Fibroblast of skin of right biceps (primary cell): ENCODE measurements at regions not wholly inside any gene's neighbourhood (a gene's known extent, or its start where the extent isn't known, plus 50 kb on each side); places are given as distances from the start of the nearest gene placed in this dataset.

Experiments used
- DNase-seq: peaks from one replicate; pipeline ENCODE4 v3.0.0-alpha.2; 2013

- DNase-seq, result no peak
These were observed 502.2 kb upstream of the NRXN1 start for GRCh38 chr2:51534166-51534565.

GRCh38 chr2:51528156-51528555 is 496.2 kb upstream of the NRXN1 start:
- DNase-seq, result no peak

DNA sequence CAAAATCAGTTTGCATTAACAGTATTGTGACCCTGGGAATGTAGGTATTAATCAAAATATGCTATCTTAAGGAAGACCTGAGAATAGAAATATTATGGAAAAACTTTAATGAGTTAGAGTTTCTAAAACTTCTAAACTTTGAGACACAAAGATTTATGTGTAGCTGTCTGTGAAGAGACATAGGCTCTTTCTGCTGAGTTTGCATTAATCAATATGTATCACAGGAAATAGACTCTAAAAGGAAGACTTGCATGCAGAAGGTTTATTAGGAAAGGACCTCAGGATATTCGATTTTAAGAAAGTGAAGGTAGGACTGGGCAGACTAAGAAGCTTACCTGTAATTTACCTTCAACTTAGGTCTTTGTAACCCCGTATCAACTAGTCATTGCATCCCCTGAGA is 494.8 kb upstream of the NRXN1 start:
- no peak for DNase-seq

GRCh38 chr2:51516667-51517066 is 484.7 kb upstream of the NRXN1 start:
- DNase-seq, result peak; percentile 30

DNA sequence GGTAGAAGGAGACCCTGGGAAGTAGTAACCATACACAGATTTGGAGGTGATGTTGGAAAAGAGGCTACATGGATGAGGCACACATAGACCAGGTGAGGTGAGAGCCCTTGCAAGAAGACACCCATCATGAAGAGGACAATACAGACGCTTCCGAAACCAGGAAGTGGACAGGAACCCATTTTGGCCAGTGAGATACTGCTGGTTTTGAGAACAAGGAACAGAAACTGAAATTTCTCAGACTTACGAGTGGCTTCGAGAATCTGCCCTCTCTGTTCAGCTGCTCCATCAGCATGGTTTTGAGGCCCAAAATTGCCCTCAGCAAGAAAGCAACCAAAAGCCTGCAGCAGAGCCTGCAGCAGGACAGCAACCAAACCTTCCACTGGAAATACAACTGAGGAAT is 479.1 kb upstream of the NRXN1 start:
- no peak for DNase-seq

GRCh38 chr2:51510303-51510702 is 478.4 kb upstream of the NRXN1 start:
- DNase-seq, result no peak

DNA sequence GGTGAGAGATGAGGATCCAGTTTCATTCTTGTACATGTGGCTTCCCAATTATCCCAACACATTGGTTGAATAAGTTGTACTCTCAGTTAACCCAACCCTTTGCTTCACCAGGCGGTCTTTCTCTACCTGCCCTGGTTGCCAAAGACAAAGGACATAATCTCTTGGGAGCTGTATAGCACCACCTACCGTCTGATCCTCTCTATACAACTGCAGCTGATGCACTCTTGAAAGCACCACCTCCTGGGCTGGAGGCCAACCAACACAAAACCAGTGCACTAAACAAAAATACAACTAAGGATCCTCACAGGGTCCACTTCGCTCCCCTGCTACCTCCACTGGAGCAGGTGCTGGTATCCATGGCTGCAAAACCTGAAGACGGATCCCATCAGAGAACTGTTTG is 473.6 kb upstream of the NRXN1 start:
- no peak for DNase-seq

DNA sequence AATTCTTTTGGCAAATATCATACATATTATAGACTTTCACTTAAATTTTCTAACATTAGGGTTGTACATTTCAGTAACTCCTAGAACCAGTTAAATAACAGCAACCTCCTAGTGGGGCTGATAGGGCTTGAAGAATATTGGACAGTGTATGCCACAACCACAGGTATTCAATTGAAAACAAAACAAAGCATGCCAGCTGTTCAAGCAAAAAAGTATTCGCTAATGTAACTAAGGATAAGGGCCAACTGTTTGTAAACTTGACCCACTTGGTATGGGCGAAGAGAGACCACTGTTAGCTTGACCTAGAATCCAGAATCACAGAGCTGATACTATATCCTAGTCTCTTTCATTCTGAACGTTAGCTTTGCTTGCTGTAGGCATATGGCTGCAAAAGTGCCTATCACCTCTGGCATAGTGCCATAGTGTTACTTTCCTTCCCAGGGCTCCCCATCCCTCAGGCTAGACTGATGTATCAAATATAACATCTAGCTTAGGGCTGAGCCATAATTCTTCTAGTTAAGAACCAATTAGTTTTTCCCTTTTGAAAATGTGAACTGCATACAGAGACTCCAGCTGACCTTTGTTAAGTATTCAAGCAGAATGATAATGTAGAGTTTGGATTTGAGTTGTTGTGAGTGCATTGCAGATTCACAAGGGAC is 458.8 kb upstream of the NRXN1 start:
- DNase-seq, result no peak

- no peak for DNase-seq
These were observed 452.7 kb upstream of the NRXN1 start for GRCh38 chr2:51484605-51485004.

DNA sequence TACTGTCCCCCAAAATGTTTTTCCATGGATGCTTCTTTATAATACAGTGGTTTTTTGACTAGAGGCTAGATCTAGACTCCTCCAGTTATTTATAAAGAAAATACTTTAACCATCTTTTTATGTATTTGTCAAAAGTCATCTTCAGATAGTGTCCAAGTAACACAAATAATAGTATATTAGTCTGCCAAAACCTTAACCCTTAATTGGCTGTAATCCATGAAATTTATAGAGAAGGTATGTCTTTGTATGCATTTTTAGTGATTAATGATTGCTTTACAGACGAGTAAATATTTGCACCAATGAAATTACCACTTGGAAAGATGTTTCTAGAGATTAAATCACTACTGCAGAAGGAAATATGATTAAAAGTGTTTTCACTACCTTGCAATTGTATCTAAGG is 451.8 kb upstream of the NRXN1 start:
- DNase-seq, result no peak

- DNase-seq, result no peak
These were observed 440.9 kb upstream of the NRXN1 start for GRCh38 chr2:51472783-51473182.

DNA sequence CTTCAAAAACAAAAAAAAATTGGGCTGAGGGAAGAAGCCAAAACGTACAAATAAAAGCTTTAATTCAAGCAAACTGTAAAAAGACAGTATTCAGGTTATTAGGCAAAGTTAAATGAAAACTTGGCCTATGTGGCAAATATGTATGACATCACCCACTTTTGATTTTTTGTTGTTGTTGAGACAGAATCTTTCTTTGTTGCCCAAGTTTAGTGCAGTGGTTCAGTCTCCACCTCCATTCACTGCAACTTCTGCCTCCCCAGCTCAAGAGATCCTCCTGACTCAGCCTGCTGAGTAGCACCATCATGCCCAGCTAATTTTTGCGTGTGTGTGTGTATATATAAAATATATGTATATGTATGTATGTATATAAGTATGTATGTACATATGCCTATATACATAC is 440.4 kb upstream of the NRXN1 start:
- no peak for DNase-seq

DNA sequence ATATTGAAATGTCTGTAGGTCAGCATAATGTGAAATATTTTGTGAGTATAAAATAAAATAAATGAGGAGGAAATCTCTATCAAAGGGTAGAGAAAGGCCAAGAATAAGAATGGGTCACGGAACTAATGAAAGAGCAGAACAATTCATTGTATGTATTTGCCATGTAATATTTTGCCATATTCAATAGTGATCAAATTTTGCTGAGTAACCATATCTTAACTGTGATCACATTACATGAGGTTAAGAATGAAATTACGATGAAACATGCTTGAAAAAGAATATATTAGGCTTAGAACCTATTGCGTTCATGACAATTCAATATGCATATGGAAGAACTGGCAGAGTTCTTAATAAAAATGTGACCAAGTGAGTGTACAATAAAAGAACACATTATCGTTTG is 437.2 kb upstream of the NRXN1 start:
- DNase-seq, result no peak

DNA sequence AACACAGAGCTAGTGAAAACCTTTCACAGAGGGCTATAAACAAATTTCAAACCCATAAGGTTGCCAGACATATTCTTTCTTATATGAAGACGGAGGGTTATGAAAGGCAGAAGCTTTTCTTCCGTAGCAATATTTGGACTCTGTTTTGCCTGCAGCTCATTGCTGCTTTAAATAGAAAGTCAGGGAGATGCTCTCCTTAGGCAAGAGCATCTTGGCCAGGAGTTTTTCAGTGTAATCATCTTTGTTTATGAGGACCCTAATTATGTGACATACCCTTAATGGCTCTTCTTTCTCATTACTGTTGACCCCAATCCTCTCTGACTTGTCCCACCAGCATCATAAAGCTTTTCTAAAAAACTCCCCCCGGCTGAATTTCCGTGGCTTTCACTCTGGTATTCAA is 433.4 kb upstream of the NRXN1 start:
- DNase-seq, result no peak

- no peak for DNase-seq
These were observed 422.2 kb upstream of the NRXN1 start for GRCh38 chr2:51454177-51454576.

DNA sequence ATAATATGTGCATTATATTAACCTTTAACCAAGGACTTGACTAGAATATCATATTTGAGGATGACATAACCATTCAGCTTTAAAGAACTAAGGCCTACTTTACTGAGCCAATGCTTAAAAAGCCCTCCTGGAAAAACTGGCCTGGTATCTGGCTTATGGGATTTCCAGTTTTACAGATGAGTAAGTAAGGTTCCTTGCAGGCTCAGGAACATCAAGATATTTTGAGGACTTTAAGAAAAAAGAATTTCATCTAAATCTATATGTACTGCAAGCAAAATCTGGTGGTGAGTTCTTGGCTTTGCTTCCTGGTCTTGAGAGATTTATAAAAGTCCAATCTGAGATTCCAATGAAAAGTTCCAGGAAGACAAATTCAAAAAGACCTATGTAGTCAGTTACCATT is 417.0 kb upstream of the NRXN1 start:
- no peak for DNase-seq

DNA sequence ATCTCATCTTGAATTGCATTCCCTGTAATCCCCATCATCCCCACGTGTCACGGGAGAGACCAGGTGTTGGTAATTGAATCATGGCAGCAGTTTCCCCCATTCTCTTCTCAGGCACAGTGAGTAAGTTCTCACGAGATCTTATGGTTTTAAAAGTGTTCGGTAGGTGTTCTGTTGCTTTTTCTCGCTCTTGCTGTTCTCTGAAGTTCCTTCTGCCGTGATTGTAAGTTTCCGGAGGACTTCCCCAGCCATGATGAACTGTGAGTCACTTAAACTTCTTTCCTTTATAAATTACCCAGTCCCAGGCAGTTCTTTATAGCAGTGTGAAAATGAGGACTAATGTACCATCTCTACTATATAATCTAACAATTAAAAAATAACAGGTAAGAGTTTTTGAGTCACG is 409.9 kb upstream of the NRXN1 start:
- DNase-seq, result no peak

- peak; percentile 5 for DNase-seq
These were observed 392.5 kb upstream of the NRXN1 start for GRCh38 chr2:51424418-51424817.

GRCh38 chr2:51420511-51420910 is 388.6 kb upstream of the NRXN1 start:
- DNase-seq, result no peak

DNA sequence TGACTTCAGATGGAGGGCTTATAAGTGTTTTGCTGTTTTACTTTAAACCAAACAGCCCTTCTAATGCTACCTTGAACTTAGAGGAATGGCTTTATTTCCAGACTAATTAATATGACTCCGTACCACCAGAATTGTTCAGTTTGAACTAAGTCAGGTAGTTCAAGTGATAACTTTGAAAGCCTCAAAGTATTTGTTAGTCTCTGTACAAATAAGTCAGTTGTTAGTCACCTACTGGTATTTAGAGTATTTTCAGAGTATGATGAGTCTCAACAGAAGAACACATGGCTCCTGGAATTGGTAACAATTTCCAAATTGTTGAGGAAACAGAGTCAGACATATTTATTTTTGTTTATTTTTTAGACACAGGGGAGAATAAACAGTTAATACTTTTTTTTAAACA is 381.8 kb upstream of the NRXN1 start:
- DNase-seq, result peak; percentile 9

DNA sequence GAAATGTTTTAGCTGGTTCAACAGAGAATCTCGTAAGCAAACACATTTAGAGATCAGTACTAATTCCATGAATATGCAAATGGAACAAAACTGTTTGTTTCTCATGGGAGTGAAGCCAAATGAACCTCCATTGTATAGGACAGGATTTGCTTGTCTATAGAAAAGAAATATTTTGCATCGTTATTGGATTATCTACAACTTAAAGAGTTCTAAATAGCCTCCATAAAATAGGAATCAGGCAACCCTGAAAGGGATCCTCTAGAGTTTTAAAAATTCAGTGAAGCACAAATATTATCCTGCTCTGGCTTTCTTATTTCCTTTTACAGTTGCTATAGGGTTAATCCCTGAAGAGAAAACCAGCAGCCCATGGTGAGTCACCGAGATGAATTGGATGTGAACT is 378.4 kb upstream of the NRXN1 start:
- DNase-seq, result peak; percentile 2

- DNase-seq, result no peak
These were observed 378.0 kb upstream of the NRXN1 start for GRCh38 chr2:51409920-51410319.

DNA sequence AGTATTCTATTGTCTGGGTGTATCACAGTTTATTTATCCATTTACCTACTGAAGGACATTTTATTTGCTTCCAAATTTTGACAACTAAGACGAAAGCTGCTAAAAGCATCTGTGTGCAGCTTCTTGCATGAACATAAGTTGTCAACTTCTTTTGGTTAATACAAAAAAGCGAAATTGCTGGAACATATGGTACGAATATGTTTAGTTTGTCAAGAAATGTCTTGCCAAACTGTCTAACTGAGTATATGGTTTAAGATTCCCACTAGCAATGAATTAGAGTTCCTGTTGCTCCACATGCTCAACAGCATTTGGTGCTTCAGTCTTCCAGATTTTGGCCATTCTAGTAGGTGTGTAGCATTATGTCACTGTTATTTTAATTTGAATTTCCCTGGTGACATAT is 372.3 kb upstream of the NRXN1 start:
- no peak for DNase-seq

DNA sequence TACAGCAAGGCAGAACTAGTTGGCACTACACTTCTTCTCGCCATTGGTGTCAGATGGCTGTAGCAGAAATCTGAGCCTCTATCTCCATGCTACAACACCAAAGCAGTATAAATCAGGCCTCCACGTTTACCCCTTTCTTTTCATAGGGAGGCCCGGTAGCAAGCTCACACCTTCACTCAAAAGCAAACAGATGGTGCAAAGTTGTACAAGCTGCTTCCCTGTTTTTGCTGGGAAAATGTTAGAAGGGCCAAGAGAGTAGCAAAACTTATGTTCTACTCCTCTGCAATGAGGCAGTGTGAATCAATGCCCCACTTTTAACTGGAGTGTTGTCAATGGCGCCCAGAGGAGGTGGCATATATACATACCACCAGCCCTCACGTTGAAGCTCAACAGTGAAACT is 369.6 kb upstream of the NRXN1 start:
- no peak for DNase-seq

DNA sequence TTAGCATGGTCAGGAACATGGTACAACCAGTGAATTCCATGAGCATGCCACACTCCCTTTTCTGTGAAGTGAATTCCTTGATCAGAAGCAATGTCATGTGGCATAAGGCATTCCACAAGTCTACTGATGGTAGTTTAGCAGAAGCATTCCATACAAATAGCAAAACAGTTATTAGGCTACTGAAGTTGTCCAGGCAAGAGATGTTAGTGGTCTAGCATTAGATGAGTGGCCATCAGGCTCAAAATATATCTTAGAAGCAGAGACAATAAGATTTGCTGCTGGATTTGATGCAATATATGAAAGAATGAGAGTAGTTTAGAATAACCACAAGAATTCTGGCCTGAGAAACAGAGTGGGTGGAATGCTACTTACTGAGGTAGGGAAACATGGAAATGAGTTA is 355.3 kb upstream of the NRXN1 start:
- peak; percentile 84 for DNase-seq

- DNase-seq, result no peak
These were observed 348.1 kb upstream of the NRXN1 start for GRCh38 chr2:51379997-51380396.
